IMR-90 (cell line): ENCODE measurements at regions not wholly inside any gene's neighbourhood (a gene's known extent, or its start where the extent isn't known, plus 50 kb on each side); places are given as distances from the start of the nearest gene placed in this dataset.

ENCODE experiments used
- ATAC-seq: fragments of 200-7000 bp; cut with Tn5 transposase; 2 replicates; pipeline ENCODE4 v1.9.1; 2020; ENCODE audit warnings: low read depth, mild to moderate bottlenecking, moderate library complexity
- BruUV-seq: library from RNA; stranded (reverse); fragments of 400-500 nt; replicated peaks from 2 replicates; lab custom pipeline; 2021; lab: Mats Ljungman, UMichigan
- CTCF ChIA-PET: fragments of 300-600 bp; formaldehyde crosslinking; extraction: SDS; loops from one replicate; lab custom pipeline; 2021; ENCODE audit warnings: antibody characterized with exemption; lab: Yijun Ruan, JAX
- POLR2A ChIA-PET: fragments of 300-600 bp; sonication (Branson Sonifier 250); formaldehyde crosslinking; loops from one replicate; lab custom pipeline; 2022; ENCODE audit warnings: antibody characterized with exemption; ENCODE audit not compliant: unreplicated experiment; lab: Charles Lee
- DNase-seq: peaks from one replicate; pipeline ENCODE4 v3.0.0; 2013
- H2AFZ ChIP-seq: replicated peaks from 2 replicates; pipeline ENCODE3; 2013; ENCODE audit warnings: low read length, mild to moderate bottlenecking; ENCODE audit not compliant: poor library complexity
- H2AK5ac ChIP-seq: 2 replicates; pipeline ENCODE4 v1.6.1; 2013; ENCODE audit warnings: low read depth, low read length, inconsistent platforms
- H2AK9ac ChIP-seq: replicated peaks from 2 replicates; pipeline ENCODE3; 2013; ENCODE audit warnings: mild to moderate bottlenecking, low read depth, low read length, moderate library complexity; ENCODE audit not compliant: poor library complexity
- H2BK120ac ChIP-seq: 2 replicates; pipeline ENCODE4 v1.6.1; 2013; ENCODE audit warnings: low read depth, low read length, inconsistent platforms
- H2BK15ac ChIP-seq: 3 replicates; pipeline ENCODE4 v1.6.1; 2013; ENCODE audit warnings: low read depth, low read length, inconsistent platforms
- H2BK20ac ChIP-seq: 2 replicates; pipeline ENCODE4 v1.6.1; 2013; ENCODE audit warnings: low read depth, mild to moderate bottlenecking, inconsistent platforms, low read length, moderate library complexity
- H2BK5ac ChIP-seq: 2 replicates; pipeline ENCODE4 v1.6.1; 2013; ENCODE audit warnings: mild to moderate bottlenecking, low read depth, low read length, inconsistent platforms; ENCODE audit not compliant: poor library complexity, severe bottlenecking
- H3K14ac ChIP-seq: replicated peaks from 2 replicates; pipeline ENCODE4 v1.6.1; 2013; ENCODE audit warnings: low read depth, low read length, inconsistent platforms
- H3K18ac ChIP-seq: 2 replicates; pipeline ENCODE4 v1.6.1; 2013; ENCODE audit warnings: low read depth, low read length, control low read depth
- H3K23ac ChIP-seq: 2 replicates; pipeline ENCODE4 v1.6.1; 2013; ENCODE audit warnings: low read depth, low read length, inconsistent platforms
- H3K27ac ChIP-seq: 2 replicates; pipeline ENCODE4 v1.5.1; 2013; ENCODE audit warnings: mild to moderate bottlenecking, control low read depth, low read length; ENCODE audit not compliant: insufficient read depth
- H3K27me3 ChIP-seq: 2 replicates; pipeline ENCODE4 v1.6.1; 2013; ENCODE audit warnings: low read length; ENCODE audit not compliant: control insufficient read depth, insufficient read depth
- H3K36me3 ChIP-seq: 2 replicates; pipeline ENCODE4 v1.6.1; 2013; ENCODE audit warnings: low read length, mixed read lengths; ENCODE audit not compliant: control insufficient read depth, insufficient read depth
- H3K4ac ChIP-seq: 2 replicates; pipeline ENCODE4 v1.6.1; 2013; ENCODE audit warnings: low read depth, low read length, inconsistent platforms
- H3K4me1 ChIP-seq: 2 replicates; pipeline ENCODE4 v1.6.1; 2013; ENCODE audit warnings: low read length, mixed read lengths; ENCODE audit not compliant: control insufficient read depth, insufficient read depth
- H3K4me2 ChIP-seq: 2 replicates; pipeline ENCODE4 v1.6.1; 2013; ENCODE audit warnings: low read depth, mild to moderate bottlenecking, control low read depth, low read length, moderate library complexity
- H3K4me3 ChIP-seq: 2 replicates; pipeline ENCODE4 v1.5.1; 2013; ENCODE audit warnings: low read depth, mild to moderate bottlenecking, control low read depth, low read length, moderate library complexity; ENCODE audit not compliant: insufficient read depth
- H3K56ac ChIP-seq: 2 replicates; pipeline ENCODE4 v1.6.1; 2013; ENCODE audit warnings: low read length, inconsistent platforms; ENCODE audit not compliant: insufficient read depth; ENCODE audit errors: extremely low read depth
- H3K79me1 ChIP-seq, 2 experiments: 2 replicates each; pipeline ENCODE4 v1.6.1; 2013; ENCODE audit warnings: low read length in 2 of 2, inconsistent platforms in 1 of 2, low read depth in 1 of 2
- H3K9ac ChIP-seq: 2 replicates; pipeline ENCODE4 v1.6.1; 2013; ENCODE audit warnings: low read depth, low read length, control low read depth
- H3K9me1 ChIP-seq: 2 replicates; pipeline ENCODE4 v1.6.1; 2013; ENCODE audit warnings: low read length, inconsistent platforms; ENCODE audit not compliant: insufficient read depth
- H3K9me3 ChIP-seq: 2 replicates; pipeline ENCODE4 v1.6.1; 2013; ENCODE audit warnings: low read length; ENCODE audit not compliant: control insufficient read depth, insufficient read depth
- H4K20me1 ChIP-seq: 2 replicates; pipeline ENCODE4 v1.6.1; 2013; ENCODE audit warnings: low read length, inconsistent platforms; ENCODE audit not compliant: insufficient read depth
- H4K5ac ChIP-seq: 2 replicates; pipeline ENCODE4 v1.6.1; 2013; ENCODE audit warnings: mild to moderate bottlenecking, low read depth, low read length, control low read depth
- H4K8ac ChIP-seq, 2 experiments: 2 replicates each; pipeline ENCODE4 v1.6.1; 2013; ENCODE audit warnings: low read depth in 2 of 2, low read length in 2 of 2, control low read depth in 1 of 2, inconsistent platforms in 1 of 2
- H4K91ac ChIP-seq: 2 replicates; pipeline ENCODE4 v1.6.1; 2013; ENCODE audit warnings: low read depth, low read length, inconsistent platforms; ENCODE audit not compliant: insufficient read depth
- BHLHE40 ChIP-seq: fragments of 150-350 bp; IDR thresholded peaks from 2 replicates; pipeline ENCODE4 v1.6.1; 2016; ENCODE audit warnings: mild to moderate bottlenecking, low read depth, low read length
- CEBPB ChIP-seq: IDR thresholded peaks from 2 replicates; pipeline ENCODE4 v1.6.1; 2012; ENCODE audit warnings: low read depth, low read length, improper control_type of control experiment
- CHD1 ChIP-seq: IDR thresholded peaks from 2 replicates; pipeline ENCODE4 v1.6.1; 2012; ENCODE audit warnings: low read depth, low read length, improper control_type of control experiment
- CTCF ChIP-seq: conservative IDR thresholded peaks from 2 replicates; pipeline ENCODE4 v1.5.1; 2012; ENCODE audit warnings: mild to moderate bottlenecking, low read depth, low read length, improper control_type of control experiment
- ELK1 ChIP-seq: fragments of 150-350 bp; IDR thresholded peaks from 2 replicates; pipeline ENCODE4 v1.6.1; 2016; ENCODE audit warnings: low read depth, mild to moderate bottlenecking, low read length, moderate library complexity, borderline replicate concordance
- FOS ChIP-seq: fragments of 150-350 bp; IDR thresholded peaks from 2 replicates; pipeline ENCODE4 v1.6.1; 2016; ENCODE audit warnings: low read depth, low read length
- MAFK ChIP-seq: IDR thresholded peaks from 2 replicates; pipeline ENCODE4 v1.6.1; 2012; ENCODE audit warnings: low read depth, low read length, improper control_type of control experiment
- MAZ ChIP-seq: IDR thresholded peaks from 2 replicates; pipeline ENCODE4 v1.6.1; 2012; ENCODE audit warnings: low read depth, mild to moderate bottlenecking, low read length, improper control_type of control experiment, moderate library complexity, borderline replicate concordance
- MXI1 ChIP-seq: IDR thresholded peaks from 2 replicates; pipeline ENCODE4 v1.6.1; 2012; ENCODE audit warnings: low read depth, mild to moderate bottlenecking, low read length, moderate library complexity, borderline replicate concordance
- NFE2L2 ChIP-seq: fragments of 150-350 bp; IDR thresholded peaks from 2 replicates; pipeline ENCODE4 v1.6.1; 2016; ENCODE audit warnings: low read depth, mild to moderate bottlenecking, low read length
- POLR2A ChIP-seq: IDR thresholded peaks from 2 replicates; pipeline ENCODE4 v1.6.1; 2012; ENCODE audit warnings: mild to moderate bottlenecking, low read depth, low read length
- RAD21 ChIP-seq: IDR thresholded peaks from 2 replicates; pipeline ENCODE4 v1.6.1; 2012; ENCODE audit warnings: low read length, improper control_type of control experiment
- RCOR1 ChIP-seq: IDR thresholded peaks from 2 replicates; pipeline ENCODE4 v1.6.1; 2012; ENCODE audit warnings: mild to moderate bottlenecking, low read length, improper control_type of control experiment; ENCODE audit not compliant: insufficient replicate concordance
- RFX5 ChIP-seq: IDR thresholded peaks from 2 replicates; pipeline ENCODE4 v1.8.0; 2012; ENCODE audit warnings: low read depth, mild to moderate bottlenecking, low read length, moderate library complexity
- SMC3 ChIP-seq: fragments of 150-350 bp; IDR thresholded peaks from 2 replicates; pipeline ENCODE4 v1.6.1; 2016; ENCODE audit warnings: low read depth, mild to moderate bottlenecking, antibody characterized with exemption, low read length, moderate library complexity
- USF2 ChIP-seq: fragments of 150-350 bp; IDR thresholded peaks from 2 replicates; pipeline ENCODE4 v1.6.1; 2017; ENCODE audit warnings: mild to moderate bottlenecking, antibody characterized with exemption, low read length, low read depth
- WGBS, 2 experiments: methylation state at CpG; one replicate each; pipeline versions ENCODE4 v1.1.5 to v1.1.7; 2013; ENCODE audit warnings: missing lambda C conversion rate in 2 of 2; ENCODE audit not compliant: insufficient read length in 1 of 2; ENCODE audit errors: extremely low coverage in 2 of 2; 5-methylcytosine and 5-hydroxymethylcytosine counted together
- dilution Hi-C: fragments of 300-500 bp; cut with HindIII; formaldehyde crosslinking; loops from one replicate; pipeline ENCODE4 v1.14.3; 2018; ENCODE audit warnings: low sequenced_read_pairs; ENCODE audit not compliant: unreplicated experiment
- in situ Hi-C: fragments of 300-500 bp; cut with MboI; formaldehyde crosslinking; loops from 3 replicates; pipeline ENCODE4 v1.14.3; 2019; ENCODE audit warnings: low sequenced_read_pairs, inconsistent platforms, mixed read lengths
- intact Hi-C: fragments of 100-400 bp; cut with micrococcal nuclease; formaldehyde crosslinking; loops from 2 replicates; pipeline ENCODE4 v1.10.0; 2022

GRCh38 chr3:197407526-197407925 lies 109.1 kb upstream of the DLG1 start:
- ChIA-PET CTCF (no interaction called here), POLR2A (no interaction called here)
- Histone ChIP-seq H3K18ac (no peak overlapping the region), H2BK15ac (no peak overlapping the region), H3K9ac (no peak overlapping the region), H3K27me3 (peaks cover 41% of the 10 kb centered on the region), H3K4me3 (no peak overlapping the region), H4K8ac (no peak overlapping the region), H2AK9ac (no peak overlapping the region), H3K27ac (no peak overlapping the region), H4K5ac (no peak overlapping the region), H2BK20ac (no peak overlapping the region), H3K4me2 (no peak overlapping the region), H4K20me1 (no peaks in the 10 kb centered on the region), H2BK5ac (no peak overlapping the region), H2BK120ac (no peak overlapping the region), H3K9me3 (peaks cover 2% of the 10 kb centered on the region; the same call in 1 of the 2 replicates), H3K23ac (no peak overlapping the region), H3K36me3 (no peaks in the 10 kb centered on the region), H2AK5ac (no peak overlapping the region), H3K56ac (no peak overlapping the region), H2AFZ (no peak overlapping the region), H3K14ac (no peak overlapping the region), H4K91ac (no peak overlapping the region), H3K4ac (no peak overlapping the region), H3K79me1 (no peaks in the 10 kb centered on the region), H3K4me1 (no peaks in the 10 kb centered on the region), H3K9me1 (no peaks in the 10 kb centered on the region)
- no TSS peak for BruUV-seq
- intact Hi-C loops = no loop called here
- no CpG with 5 or more reads among the region's 3 CpGs for WGBS, 2 experiments
- TF ChIP-seq CHD1 = no peak
- no peak for TF ChIP-seq MAZ
- no peak for TF ChIP-seq POLR2A
- no peak for TF ChIP-seq BHLHE40
- TF ChIP-seq RCOR1 = no peak
- TF ChIP-seq MXI1 = no peak
- TF ChIP-seq MAFK = no peak
- TF ChIP-seq CEBPB = no peak
- TF ChIP-seq FOS = no peak
- no peak for TF ChIP-seq RAD21
- TF ChIP-seq RFX5 = no peak
- TF ChIP-seq USF2 = no peak
- TF ChIP-seq SMC3 = no peak
- TF ChIP-seq CTCF = no peak
- TF ChIP-seq ELK1 = no peak
- no peak for TF ChIP-seq NFE2L2
- in situ Hi-C loops = no loop called here
- ATAC-seq (no peak), DNase-seq (no peak)
- dilution Hi-C loops = no loop called here
